Liver (tissue), 8 donors: ENCODE measurements at regions not wholly inside any gene's neighbourhood (a gene's known extent, or its start where the extent isn't known, plus 50 kb on each side); places are given as distances from the start of the nearest gene placed in this dataset.

ENCODE experiments used
- DNase-seq: peaks from one replicate; pipeline ENCODE4 v3.0.0-alpha.2; 2017; ENCODE audit warnings: low spot score
- H3K27ac ChIP-seq, 2 donors: one replicate each; pipeline ENCODE4 v1.7.0; 2013; ENCODE audit warnings: inconsistent platforms in 2 of 2, low read length in 2 of 2, control low read depth in 1 of 2, low read depth in 1 of 2, mild to moderate bottlenecking in 1 of 2
- H3K27me3 ChIP-seq, 4 donors: one replicate each; pipeline versions ENCODE4 v1.6.1 to v1.7.0; 2013; ENCODE audit warnings: low read length in 3 of 4, inconsistent platforms in 1 of 4, mild to moderate bottlenecking in 1 of 4, moderate library complexity in 1 of 4; ENCODE audit not compliant: control insufficient read depth in 4 of 4, insufficient read depth in 4 of 4
- H3K36me3 ChIP-seq, 4 donors: one replicate each; pipeline versions ENCODE4 v1.6.1 to v1.7.0; 2013; ENCODE audit warnings: low read length in 3 of 4, mild to moderate bottlenecking in 3 of 4, low read depth in 1 of 4, moderate library complexity in 1 of 4; ENCODE audit not compliant: control insufficient read depth in 4 of 4, insufficient read depth in 3 of 4
- H3K4me1 ChIP-seq, 4 donors: one replicate each; pipeline versions ENCODE4 v1.6.1 to v1.7.0; 2013; ENCODE audit warnings: low read length in 3 of 4, mild to moderate bottlenecking in 3 of 4, moderate library complexity in 1 of 4; ENCODE audit not compliant: control insufficient read depth in 4 of 4, insufficient read depth in 4 of 4
- H3K4me3 ChIP-seq, 3 donors: one replicate each; pipeline versions ENCODE4 v1.6.1 to v1.7.0; 2013; ENCODE audit warnings: low read length in 3 of 3, control low read depth in 1 of 3, low read depth in 1 of 3, mild to moderate bottlenecking in 1 of 3
- H3K9ac ChIP-seq, 2 donors: one replicate each; pipeline ENCODE4 v1.7.0; 2013; ENCODE audit warnings: low read length in 2 of 2, mild to moderate bottlenecking in 2 of 2, moderate library complexity in 2 of 2, control low read depth in 1 of 2, low read depth in 1 of 2
- H3K9me3 ChIP-seq, 4 donors: one replicate each; pipeline versions ENCODE4 v1.6.1 to v1.7.0; 2013; ENCODE audit warnings: low read length in 3 of 4; ENCODE audit not compliant: control insufficient read depth in 4 of 4
- ATF3 ChIP-seq: IDR thresholded peaks from 2 replicates; pipeline ENCODE4 v1.6.1; 2016; ENCODE audit warnings: antibody characterized with exemption
- CTCF ChIP-seq: fragments of 150-350 bp; IDR thresholded peaks from 2 replicates; pipeline ENCODE4 v1.5.1; 2017; ENCODE audit warnings: improper control_type of control experiment, low read depth, low read length; ENCODE audit not compliant: missing input control
- EGR1 ChIP-seq, 2 donors: IDR thresholded peaks; 2 replicates each; pipeline ENCODE4 v1.6.1; 2016 to 2018; ENCODE audit warnings: antibody characterized with exemption in 2 of 2, low read depth in 2 of 2
- FOXA1 ChIP-seq: IDR thresholded peaks from 2 replicates; pipeline ENCODE4 v1.6.1; 2016; ENCODE audit warnings: antibody characterized with exemption
- GABPA ChIP-seq, 2 donors: IDR thresholded peaks in 1 of 2; conservative IDR thresholded peaks in 1 of 2; 2 replicates each; pipeline ENCODE4 v1.6.1; 2016; ENCODE audit warnings: antibody characterized with exemption in 2 of 2, mild to moderate bottlenecking in 1 of 2, moderate library complexity in 1 of 2
- HNF4A ChIP-seq, 2 donors: conservative IDR thresholded peaks; 2 replicates each; pipeline ENCODE4 v1.6.1; 2016; ENCODE audit warnings: antibody characterized with exemption in 2 of 2, mild to moderate bottlenecking in 2 of 2
- HNF4G ChIP-seq: IDR thresholded peaks from 2 replicates; pipeline ENCODE4 v1.6.1; 2016; ENCODE audit warnings: antibody characterized with exemption
- JUND ChIP-seq, 2 donors: IDR thresholded peaks; 2 replicates each; pipeline ENCODE4 v1.6.1; 2016; ENCODE audit warnings: antibody characterized with exemption in 2 of 2
- NR2F2 ChIP-seq: IDR thresholded peaks from 2 replicates; pipeline ENCODE4 v1.6.1; 2016; ENCODE audit warnings: antibody characterized with exemption
- SP1 ChIP-seq: IDR thresholded peaks from 2 replicates; pipeline ENCODE4 v1.6.1; 2018; ENCODE audit warnings: antibody characterized with exemption, mild to moderate bottlenecking
- TAF1 ChIP-seq: conservative IDR thresholded peaks from 2 replicates; pipeline ENCODE4 v1.6.1; 2016; ENCODE audit warnings: antibody characterized with exemption, mild to moderate bottlenecking
- YY1 ChIP-seq: IDR thresholded peaks from 2 replicates; pipeline ENCODE4 v1.6.1; 2016; ENCODE audit warnings: antibody characterized with exemption, mild to moderate bottlenecking
- ZBTB33 ChIP-seq: IDR thresholded peaks from 2 replicates; pipeline ENCODE4 v1.6.1; 2016; ENCODE audit warnings: antibody characterized with exemption
- WGBS: extraction: QIAGEN DNeasy Blood & Tissue Kit; methylation state at CpG from one replicate; pipeline ENCODE4 v1.1.7; 2013; 5-methylcytosine and 5-hydroxymethylcytosine counted together
- donor health status: healthy.
- donor health status: healthy.
- donor health status: healthy.
- donor health status: healthy.
- donor health status: healthy.

- DNase-seq, result no peak
- WGBS, result 76% methylated on average over 4 of the region's 4 CpGs
- no peak overlapping the region for H3K27ac ChIP-seq
- no peak overlapping the region for H3K9ac ChIP-seq
- no peaks in the 10 kb centered on the region for H3K36me3 ChIP-seq
- H3K4me3 ChIP-seq, result no peak overlapping the region
- H3K9me3 ChIP-seq, result no peaks in the 10 kb centered on the region
- TF ChIP-seq TAF1, result no peak
- TF ChIP-seq JUND (IDR thresholded peaks at IDR 0.05), result no peak
- TF ChIP-seq ATF3, result no peak
- no peak for TF ChIP-seq HNF4G
- TF ChIP-seq CTCF, result no peak
- TF ChIP-seq EGR1 (IDR thresholded peaks at IDR 0.05; ENCODE audit: low read depth in 2 of 2), result no peak
- no peak for TF ChIP-seq HNF4A (conservative IDR thresholded peaks at IDR 0.05)
- no peak for TF ChIP-seq YY1
- TF ChIP-seq NR2F2, result no peak
- no peak for TF ChIP-seq ZBTB33
- TF ChIP-seq SP1, result no peak
- no peak for TF ChIP-seq GABPA (IDR thresholded peaks at IDR 0.05 in 1 of 2, conservative IDR thresholded peaks at IDR 0.05 in 1 of 2)
- no peaks in the 10 kb centered on the region for H3K4me1 ChIP-seq
- H3K27me3 ChIP-seq, result no peaks in the 10 kb centered on the region
Observed at GRCh38 chr12:87870493-87871460, 158.4 kb downstream of the C12orf50 start.

GRCh38 chr12:87870061-87870460 is 159.1 kb downstream of the C12orf50 start:
- H3K27ac ChIP-seq, result no peak overlapping the region
- H3K9me3 ChIP-seq, result no peaks in the 10 kb centered on the region
- TF ChIP-seq JUND (IDR thresholded peaks at IDR 0.05), result no peak
- TF ChIP-seq YY1, result no peak
- no peak for TF ChIP-seq SP1
- no peak for TF ChIP-seq FOXA1
- no peak for TF ChIP-seq TAF1
- TF ChIP-seq ATF3, result no peak
- DNase-seq, result no peak
- H3K4me3 ChIP-seq, result no peak overlapping the region
- no peak overlapping the region for H3K9ac ChIP-seq
- H3K27me3 ChIP-seq, result no peaks in the 10 kb centered on the region
- H3K4me1 ChIP-seq, result no peaks in the 10 kb centered on the region
- H3K36me3 ChIP-seq, result no peaks in the 10 kb centered on the region
